Stimulated activated CD4-positive, alpha-beta T cell treated with anti-CD3 and anti-CD28 coated beads, Interleukin-2, amount 100 ng/mL, for 48 hours (primary cell): ENCODE measurements at regions not wholly inside any gene's neighbourhood (a gene's known extent, or its start where the extent isn't known, plus 50 kb on each side); places are given as distances from the start of the nearest gene placed in this dataset.
"Not testable (repeated sequence)": the region's sequence is repeated elsewhere in the genome, so short reads cannot be mapped to it uniquely, and the experiment has no call there.

Source experiments
- DNase-seq, 2 donors: peaks; one replicate each; pipeline ENCODE4 v3.0.0-alpha.2; 2020

- DNase-seq = no peak
Measured at GRCh38 chr4:169934794-169935429, 91.3 kb downstream of the MFAP3L start.

GRCh38 chr4:169933531-169933930 lies 92.7 kb downstream of the MFAP3L start:
- no peak for DNase-seq

GRCh38 chr4:169931964-169932363 lies 94.2 kb downstream of the MFAP3L start:
- DNase-seq = no peak

GRCh38 chr4:169930755-169931154 lies 95.4 kb downstream of the MFAP3L start:
- not testable (repeated sequence) for DNase-seq

- DNase-seq = no peak
Measured at GRCh38 chr4:169927280-169927679, 98.9 kb downstream of the MFAP3L start.

GRCh38 chr4:169925678-169926077 lies 100.5 kb downstream of the MFAP3L start:
- no peak for DNase-seq

- no peak for DNase-seq
Measured at GRCh38 chr4:169922632-169923276, 103.4 kb downstream of the MFAP3L start.

- no peak for DNase-seq
Measured at GRCh38 chr4:169921732-169922131, 104.5 kb downstream of the MFAP3L start.

GRCh38 chr4:169921237-169921636 lies 105.0 kb downstream of the MFAP3L start:
- no peak for DNase-seq

GRCh38 chr4:169919194-169920124 lies 106.7 kb downstream of the MFAP3L start:
- not testable (repeated sequence) for DNase-seq

- no peak for DNase-seq
Measured at GRCh38 chr4:169915545-169915944, 110.7 kb downstream of the MFAP3L start.

GRCh38 chr4:169914866-169915265 lies 111.3 kb downstream of the MFAP3L start:
- DNase-seq = no peak

- DNase-seq = no peak
Measured at GRCh38 chr4:169912996-169913395, 113.2 kb downstream of the MFAP3L start.

- DNase-seq = no peak
Measured at GRCh38 chr4:169909897-169910296, 116.3 kb downstream of the MFAP3L start.

- no peak for DNase-seq
Measured at GRCh38 chr4:169909479-169909878, 116.7 kb downstream of the MFAP3L start.

- DNase-seq = no peak
Measured at GRCh38 chr4:169907705-169908104, 118.5 kb downstream of the MFAP3L start.

- no peak for DNase-seq
Measured at GRCh38 chr4:169906821-169907220, 119.4 kb downstream of the MFAP3L start.

GRCh38 chr4:169906104-169906503 lies 120.1 kb downstream of the MFAP3L start:
- DNase-seq = no peak

GRCh38 chr4:169902658-169903345 lies 123.4 kb downstream of the MFAP3L start:
- DNase-seq = no peak

- DNase-seq = no peak
Measured at GRCh38 chr4:169900241-169900845, 125.9 kb downstream of the MFAP3L start.

GRCh38 chr4:169899295-169899694 lies 126.9 kb downstream of the MFAP3L start:
- DNase-seq = no peak

GRCh38 chr4:169898095-169898494 lies 128.1 kb downstream of the MFAP3L start:
- no peak for DNase-seq

GRCh38 chr4:169894767-169895166 lies 131.4 kb downstream of the MFAP3L start:
- not testable (repeated sequence) for DNase-seq
